ENCODE measurements at regions not wholly inside any gene's neighbourhood (a gene's known extent, or its start where the extent isn't known, plus 50 kb on each side); places are given as distances from the start of the nearest gene placed in this dataset.

GRCh38 chr3:111307676-111308075, 234.3 kb upstream of the CD96 start:
- TF ChIP-seq, protein P1, sequence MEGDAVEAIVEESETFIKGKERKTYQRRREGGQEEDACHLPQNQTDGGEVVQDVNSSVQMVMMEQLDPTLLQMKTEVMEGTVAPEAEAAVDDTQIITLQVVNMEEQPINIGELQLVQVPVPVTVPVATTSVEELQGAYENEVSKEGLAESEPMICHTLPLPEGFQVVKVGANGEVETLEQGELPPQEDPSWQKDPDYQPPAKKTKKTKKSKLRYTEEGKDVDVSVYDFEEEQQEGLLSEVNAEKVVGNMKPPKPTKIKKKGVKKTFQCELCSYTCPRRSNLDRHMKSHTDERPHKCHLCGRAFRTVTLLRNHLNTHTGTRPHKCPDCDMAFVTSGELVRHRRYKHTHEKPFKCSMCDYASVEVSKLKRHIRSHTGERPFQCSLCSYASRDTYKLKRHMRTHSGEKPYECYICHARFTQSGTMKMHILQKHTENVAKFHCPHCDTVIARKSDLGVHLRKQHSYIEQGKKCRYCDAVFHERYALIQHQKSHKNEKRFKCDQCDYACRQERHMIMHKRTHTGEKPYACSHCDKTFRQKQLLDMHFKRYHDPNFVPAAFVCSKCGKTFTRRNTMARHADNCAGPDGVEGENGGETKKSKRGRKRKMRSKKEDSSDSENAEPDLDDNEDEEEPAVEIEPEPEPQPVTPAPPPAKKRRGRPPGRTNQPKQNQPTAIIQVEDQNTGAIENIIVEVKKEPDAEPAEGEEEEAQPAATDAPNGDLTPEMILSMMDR (IDR thresholded peaks at IDR 0.05; ENCODE audit: low read depth, low read length): no peak
- H3K4me3 ChIP-seq: no peak overlapping the region
- DNase-seq (ENCODE audit: low read depth in 1 of 2, low spot score in 1 of 2): no peak
- H3K9me3 ChIP-seq (ENCODE audit: low read depth): no peaks in the 10 kb centered on the region
- H3K36me3 ChIP-seq: no peaks in the 10 kb centered on the region
- H3K4me1 ChIP-seq (ENCODE audit: low read depth): peaks cover 6% of the 10 kb centered on the region
- no peaks in the 10 kb centered on the region for H3K27me3 ChIP-seq
- no peak overlapping the region for H3K27ac ChIP-seq

DNA sequence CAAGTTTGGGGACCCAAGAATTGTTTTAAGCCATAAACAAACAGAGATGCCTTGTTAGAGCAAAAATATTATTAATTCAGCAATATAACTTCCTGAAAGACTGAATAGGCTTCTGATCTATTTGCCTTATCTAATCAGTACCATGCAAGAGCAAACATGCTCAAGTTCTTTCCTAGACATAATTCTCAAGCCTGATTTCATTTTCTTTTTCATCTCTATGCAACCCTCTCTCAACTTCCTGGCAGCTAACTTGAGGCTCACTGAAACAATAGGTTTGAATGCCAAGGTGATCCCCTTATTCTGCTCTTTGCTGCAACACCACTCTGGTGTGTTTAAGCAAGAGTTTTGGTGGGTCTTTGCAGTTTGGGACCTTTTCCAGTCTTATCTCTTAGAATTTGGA, 230.9 kb upstream of the CD96 start:
- no peaks in the 10 kb centered on the region for H3K36me3 ChIP-seq
- no peaks in the 10 kb centered on the region for H3K27me3 ChIP-seq
- TF ChIP-seq, protein P1 (IDR thresholded peaks at IDR 0.05; ENCODE audit: low read depth, low read length): no peak
- H3K4me3 ChIP-seq: no peak overlapping the region
- DNase-seq (ENCODE audit: low read depth in 1 of 2, low spot score in 1 of 2): no peak
- peaks cover 17% of the 10 kb centered on the region for H3K4me1 ChIP-seq (ENCODE audit: low read depth)
- no peaks in the 10 kb centered on the region for H3K9me3 ChIP-seq (ENCODE audit: low read depth)
- no peak overlapping the region for H3K27ac ChIP-seq

GRCh38 chr3:111311709-111312235, 230.2 kb upstream of the CD96 start:
- peaks cover 17% of the 10 kb centered on the region for H3K4me1 ChIP-seq (ENCODE audit: low read depth)
- H3K9me3 ChIP-seq (ENCODE audit: low read depth): no peaks in the 10 kb centered on the region
- DNase-seq (ENCODE audit: low read depth in 1 of 2, low spot score in 1 of 2): peak in 1 of 2 donors; percentile 90
- TF ChIP-seq, protein P1 (IDR thresholded peaks at IDR 0.05; ENCODE audit: low read depth, low read length): no peak
- H3K36me3 ChIP-seq: no peaks in the 10 kb centered on the region
- H3K27me3 ChIP-seq: no peaks in the 10 kb centered on the region
- H3K4me3 ChIP-seq: no peak overlapping the region
- no peak overlapping the region for H3K27ac ChIP-seq

DNA sequence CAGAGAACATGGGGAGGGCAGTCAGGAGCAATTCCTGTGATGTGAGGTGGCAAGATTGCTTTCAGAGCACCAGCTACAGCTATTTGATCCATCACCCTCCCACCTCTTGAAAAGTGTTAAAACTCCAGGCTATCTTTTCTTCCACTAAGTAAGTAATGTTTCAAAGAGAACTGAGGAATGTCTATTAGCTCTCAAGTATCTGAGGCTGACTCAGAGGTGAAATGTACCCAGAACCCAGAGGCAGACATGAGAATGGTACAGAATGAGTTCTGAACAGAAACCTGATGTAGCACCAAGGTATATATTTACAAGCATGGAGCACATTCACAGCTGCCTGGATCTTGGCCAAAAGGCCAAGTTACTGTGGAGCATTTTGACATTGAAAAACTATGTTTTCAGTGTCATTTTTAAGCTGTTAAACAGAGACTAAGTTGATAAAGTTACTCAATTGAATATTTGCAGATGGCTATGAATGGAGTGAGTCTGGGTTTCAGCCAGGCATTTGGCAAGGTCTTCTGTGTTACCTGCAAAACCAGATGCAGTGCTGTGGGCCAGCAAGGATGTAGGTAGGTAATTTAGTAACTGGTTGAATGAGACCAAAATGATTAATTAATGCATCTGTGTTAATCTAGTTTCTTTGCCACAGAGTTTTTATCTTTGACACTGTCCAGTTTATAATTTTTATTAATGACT, 227.7 kb upstream of the CD96 start:
- Histone ChIP-seq H3K9me3 (ENCODE audit: low read depth) (no peaks in the 10 kb centered on the region), H3K4me3 (no peak overlapping the region), H3K4me1 (ENCODE audit: low read depth) (peaks cover 17% of the 10 kb centered on the region), H3K27me3 (no peaks in the 10 kb centered on the region), H3K27ac (no peak overlapping the region), H3K36me3 (no peaks in the 10 kb centered on the region)
- TF ChIP-seq, protein P1 (IDR thresholded peaks at IDR 0.05; ENCODE audit: low read depth, low read length): no peak
- DNase-seq (ENCODE audit: low read depth in 1 of 2, low spot score in 1 of 2): peak in 1 of 2 donors; percentile 24

DNA sequence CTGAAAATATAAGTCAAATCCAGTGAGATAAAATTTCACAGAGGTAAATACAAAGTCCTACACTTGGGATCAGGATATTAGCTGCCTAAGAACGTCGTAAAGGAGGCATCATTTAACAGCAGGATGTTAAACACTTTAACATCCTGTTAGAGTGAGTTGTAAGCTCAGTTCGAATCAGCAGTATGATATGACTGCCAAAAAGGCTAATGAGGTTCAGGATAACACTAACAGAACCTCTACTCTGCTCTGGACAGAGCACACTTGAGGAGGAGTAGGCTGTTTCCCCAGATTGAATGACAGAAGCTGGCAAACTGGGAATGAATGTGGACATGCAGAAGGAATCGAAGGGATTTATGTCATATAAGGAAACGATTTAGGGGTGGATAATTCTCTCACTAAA, 227.1 kb upstream of the CD96 start:
- no peaks in the 10 kb centered on the region for H3K36me3 ChIP-seq
- no peak for DNase-seq (ENCODE audit: low read depth in 1 of 2, low spot score in 1 of 2)
- no peaks in the 10 kb centered on the region for H3K9me3 ChIP-seq (ENCODE audit: low read depth)
- TF ChIP-seq, protein P1 (IDR thresholded peaks at IDR 0.05; ENCODE audit: low read depth, low read length): no peak
- no peak overlapping the region for H3K27ac ChIP-seq
- no peak overlapping the region for H3K4me3 ChIP-seq
- H3K4me1 ChIP-seq (ENCODE audit: low read depth): peaks cover 17% of the 10 kb centered on the region
- H3K27me3 ChIP-seq: no peaks in the 10 kb centered on the region

Data from cardiac muscle cell (in vitro differentiated cells and primary cell).